Spleen (tissue), 11 donors: ENCODE measurements at regions not wholly inside any gene's neighbourhood (a gene's known extent, or its start where the extent isn't known, plus 50 kb on each side); places are given as distances from the start of the nearest gene placed in this dataset.

Source experiments
- DNase-seq: peaks from one replicate; pipeline ENCODE4 v3.0.0-alpha.2; 2020
- H3K27ac ChIP-seq, 8 donors: fragments of 200-600 bp; sonication (generic) in 7 of 8; 1 replicate in 4 of 8; 2 replicates in 4 of 8; pipeline versions ENCODE4 v1.5.0 to v1.8.0; 2016 to 2021; ENCODE audit warnings: inconsistent platforms in 4 of 8, mild to moderate bottlenecking in 4 of 8, moderate library complexity in 1 of 8
- H3K27me3 ChIP-seq, 7 donors: fragments of 200-600 bp; sonication (generic) in 6 of 7; replicated peaks in 1 of 7; 1 replicate in 4 of 7; 2 replicates in 3 of 7; pipeline versions ENCODE4 v1.5.0 to v1.8.0; 2016 to 2021; ENCODE audit warnings: inconsistent platforms in 3 of 7, mild to moderate bottlenecking in 1 of 7
- H3K36me3 ChIP-seq, 6 donors: fragments of 200-600 bp; sonication (generic) in 5 of 6; 1 replicate in 4 of 6; 2 replicates in 2 of 6; pipeline versions ENCODE4 v1.5.0 to v1.8.0; 2016 to 2021; ENCODE audit warnings: inconsistent platforms in 2 of 6
- H3K4me1 ChIP-seq, 6 donors: fragments of 200-600 bp; sonication (generic) in 5 of 6; 1 replicate in 3 of 6; 2 replicates in 3 of 6; pipeline versions ENCODE4 v1.5.0 to v1.8.0; 2016 to 2021; ENCODE audit warnings: inconsistent platforms in 3 of 6
- H3K4me3 ChIP-seq, 8 donors: fragments of 200-600 bp; sonication (generic) in 7 of 8; 1 replicate in 4 of 8; 2 replicates in 4 of 8; pipeline versions ENCODE4 v1.5.0 to v1.8.0; 2016 to 2021; ENCODE audit warnings: inconsistent platforms in 4 of 8, mild to moderate bottlenecking in 4 of 8, moderate library complexity in 2 of 8
- H3K9me3 ChIP-seq, 8 donors: fragments of 200-600 bp; sonication (generic) in 7 of 8; 1 replicate in 4 of 8; 2 replicates in 4 of 8; pipeline versions ENCODE4 v1.5.0 to v1.8.0; 2016 to 2021; ENCODE audit warnings: inconsistent platforms in 4 of 8
- CTCF ChIP-seq, 11 experiments: fragments of 200-600 bp in 7 of 11; fragments of 450-650 bp in 4 of 11; sonication (generic) in 4 of 11; IDR thresholded peaks in 8 of 11; conservative IDR thresholded peaks in 3 of 11; 1 replicate in 7 of 11; 2 replicates in 4 of 11; pipeline versions ENCODE4 v1.4.0 to v1.8.0; 2016 to 2021; ENCODE audit warnings: antibody characterized with exemption in 11 of 11, inconsistent platforms in 4 of 11, mild to moderate bottlenecking in 1 of 11
- POLR2A ChIP-seq, 3 donors: fragments of 450-650 bp; IDR thresholded peaks; one replicate each; pipeline ENCODE4 v1.5.1; 2017; ENCODE audit warnings: antibody characterized with exemption in 3 of 3, mild to moderate bottlenecking in 1 of 3
- POLR2AphosphoS5 ChIP-seq, 3 donors: sonication (generic); formaldehyde crosslinking; IDR thresholded peaks; one replicate each; pipeline ENCODE4 v1.5.1; 2017; ENCODE audit warnings: antibody characterized with exemption in 3 of 3
- WGBS, 5 donors: extraction: QIAGEN DNeasy Blood & Tissue Kit in 3 of 5; methylation state at CpG; one replicate each; pipeline versions ENCODE4 v1.1.5 to v1.1.7; 2013 to 2018; 5-methylcytosine and 5-hydroxymethylcytosine counted together
- intact Hi-C: fragments of 100-400 bp; cut with DNase I; formaldehyde crosslinking; loops from one replicate; pipeline ENCODE4 v1.15.0; 2023; ENCODE audit warnings: low total_unique reads
- donor health status: healthy with polysubstance abuse.
- donor health status: DM: no; HTN: no; CAD: no; lungs with moderate emphysema.
- donor health status: DM: no; HTN: no; CAD: no.
- donor health status: Bipolar disorder and iron deficiency.
- donor health status: healthy.
- donor health status: DM: no; HTN: no; CAD: no.
- donor health status: DM: yes; HTN: yes; CAD: no.

GRCh38 chr3:22029480-22029879, 278.5 kb upstream of the ZNF385D start:
- peaks cover 0 to 23% (median 0%) of the 10 kb centered on the region in 8 donors for H3K9me3 ChIP-seq
- H3K27me3 ChIP-seq, result no peaks in the 10 kb centered on the region
- 78 to 89% (median 83%) methylated on average over 4 of the region's 4 CpGs for WGBS, 5 donors
- intact Hi-C loops, result no loop called here
- DNase-seq, result no peak
- no peak overlapping the region for H3K27ac ChIP-seq
- no peaks in the 10 kb centered on the region for H3K36me3 ChIP-seq
- no peak overlapping the region for H3K4me3 ChIP-seq
- no peaks in the 10 kb centered on the region for H3K4me1 ChIP-seq
- no peak for TF ChIP-seq CTCF (IDR thresholded peaks at IDR 0.05 in 8 of 11, conservative IDR thresholded peaks at IDR 0.05 in 3 of 11)
- no peak for TF ChIP-seq POLR2A (IDR thresholded peaks at IDR 0.05)
- no peak for TF ChIP-seq POLR2AphosphoS5 (IDR thresholded peaks at IDR 0.05)

GRCh38 chr3:22039161-22039560, 288.2 kb upstream of the ZNF385D start:
- no peak for DNase-seq
- no peaks in the 10 kb centered on the region for H3K27me3 ChIP-seq
- H3K9me3 ChIP-seq, result no peaks in the 10 kb centered on the region
- TF ChIP-seq POLR2AphosphoS5 (IDR thresholded peaks at IDR 0.05) (no peak), POLR2A (IDR thresholded peaks at IDR 0.05) (no peak), CTCF (IDR thresholded peaks at IDR 0.05 in 8 of 11, conservative IDR thresholded peaks at IDR 0.05 in 3 of 11) (no peak)
- no peak overlapping the region for H3K27ac ChIP-seq
- intact Hi-C loops, result no loop called here
- H3K4me1 ChIP-seq, result no peaks in the 10 kb centered on the region
- H3K36me3 ChIP-seq, result no peaks in the 10 kb centered on the region
- no peak overlapping the region for H3K4me3 ChIP-seq

GRCh38 chr3:22040150-22040549, 289.1 kb upstream of the ZNF385D start:
- Histone ChIP-seq H3K4me1 (no peaks in the 10 kb centered on the region), H3K4me3 (no peak overlapping the region), H3K27ac (no peak overlapping the region), H3K9me3 (no peaks in the 10 kb centered on the region), H3K36me3 (no peaks in the 10 kb centered on the region), H3K27me3 (no peaks in the 10 kb centered on the region)
- DNase-seq, result no peak
- TF ChIP-seq POLR2A (IDR thresholded peaks at IDR 0.05) (no peak), CTCF (IDR thresholded peaks at IDR 0.05 in 8 of 11, conservative IDR thresholded peaks at IDR 0.05 in 3 of 11) (no peak), POLR2AphosphoS5 (IDR thresholded peaks at IDR 0.05) (no peak)
- intact Hi-C loops, result no loop called here
- WGBS, 5 donors, result 74 to 95% (median 85%) methylated on average over 1 of the region's 1 CpG

- TF ChIP-seq POLR2A (IDR thresholded peaks at IDR 0.05) (no peak), CTCF (IDR thresholded peaks at IDR 0.05 in 8 of 11, conservative IDR thresholded peaks at IDR 0.05 in 3 of 11) (no peak), POLR2AphosphoS5 (IDR thresholded peaks at IDR 0.05) (no peak)
- Histone ChIP-seq H3K36me3 (no peaks in the 10 kb centered on the region), H3K27me3 (no peaks in the 10 kb centered on the region), H3K27ac (no peak overlapping the region), H3K4me3 (no peak overlapping the region), H3K9me3 (peaks cover 0 to 13% (median 6%) of the 10 kb centered on the region in 8 donors), H3K4me1 (no peaks in the 10 kb centered on the region)
- 63 to 82% (median 78%) methylated on average over 1 of the region's 1 CpG for WGBS, 5 donors
- intact Hi-C loops, result no loop called here
- no peak for DNase-seq
Observed at GRCh38 chr3:22045882-22046281, 294.9 kb upstream of the ZNF385D start.
